HG03521 (cell line): ENCODE measurements at regions not wholly inside any gene's neighbourhood (a gene's known extent, or its start where the extent isn't known, plus 50 kb on each side); places are given as distances from the start of the nearest gene placed in this dataset.
A peak's percentile ranks its signal among the peaks of the same experiment; 100 is the strongest.

ENCODE experiments used
- ATAC-seq: cut with Tn5 transposase; IDR thresholded peaks from one replicate; pipeline ENCODE4 v1.9.1; 2021; ENCODE audit warnings: mild to moderate bottlenecking, moderate library complexity; ENCODE audit not compliant: unreplicated experiment

DNA sequence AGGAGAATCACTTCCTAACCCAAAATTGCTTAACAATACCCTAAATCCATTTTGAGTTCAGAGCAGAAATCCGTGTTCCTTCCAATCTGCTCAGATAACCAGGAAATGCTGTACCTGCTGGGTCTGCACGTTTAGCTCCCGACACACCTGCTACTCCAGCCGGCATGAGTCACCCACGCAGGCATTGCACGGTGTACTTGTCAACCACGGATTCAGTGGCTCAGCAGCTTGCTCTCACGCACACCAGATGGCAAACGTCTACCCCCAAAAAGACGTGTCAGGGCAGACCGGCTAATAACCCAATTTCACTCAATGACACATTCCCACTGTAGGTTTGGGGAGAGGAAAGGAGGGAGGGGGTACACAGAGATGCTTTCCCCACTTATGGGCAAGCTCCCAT, 468.1 kb downstream of the SOX9 start:
- ATAC-seq, result no peak

DNA sequence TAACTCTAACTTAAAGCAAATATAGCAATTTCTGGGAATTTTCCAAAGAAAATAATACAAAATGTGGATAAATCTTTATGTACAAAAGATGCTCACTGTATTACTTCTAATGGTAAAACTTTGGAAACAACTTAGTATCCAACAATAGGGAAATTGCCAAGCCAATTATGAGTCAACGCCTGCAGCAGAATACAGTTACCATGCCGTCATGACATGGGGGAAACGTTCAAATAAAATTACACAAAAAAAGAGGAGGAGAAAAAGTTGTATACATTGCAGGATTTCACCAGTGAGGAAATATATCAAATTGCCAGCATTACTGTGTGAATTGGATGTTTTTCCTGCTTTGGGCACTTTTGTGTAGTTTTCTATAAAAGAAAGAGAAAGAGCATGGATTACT, 469.6 kb downstream of the SOX9 start:
- no peak for ATAC-seq

GRCh38 chr17:72590882-72591281, 470.1 kb downstream of the SOX9 start:
- no peak for ATAC-seq

DNA sequence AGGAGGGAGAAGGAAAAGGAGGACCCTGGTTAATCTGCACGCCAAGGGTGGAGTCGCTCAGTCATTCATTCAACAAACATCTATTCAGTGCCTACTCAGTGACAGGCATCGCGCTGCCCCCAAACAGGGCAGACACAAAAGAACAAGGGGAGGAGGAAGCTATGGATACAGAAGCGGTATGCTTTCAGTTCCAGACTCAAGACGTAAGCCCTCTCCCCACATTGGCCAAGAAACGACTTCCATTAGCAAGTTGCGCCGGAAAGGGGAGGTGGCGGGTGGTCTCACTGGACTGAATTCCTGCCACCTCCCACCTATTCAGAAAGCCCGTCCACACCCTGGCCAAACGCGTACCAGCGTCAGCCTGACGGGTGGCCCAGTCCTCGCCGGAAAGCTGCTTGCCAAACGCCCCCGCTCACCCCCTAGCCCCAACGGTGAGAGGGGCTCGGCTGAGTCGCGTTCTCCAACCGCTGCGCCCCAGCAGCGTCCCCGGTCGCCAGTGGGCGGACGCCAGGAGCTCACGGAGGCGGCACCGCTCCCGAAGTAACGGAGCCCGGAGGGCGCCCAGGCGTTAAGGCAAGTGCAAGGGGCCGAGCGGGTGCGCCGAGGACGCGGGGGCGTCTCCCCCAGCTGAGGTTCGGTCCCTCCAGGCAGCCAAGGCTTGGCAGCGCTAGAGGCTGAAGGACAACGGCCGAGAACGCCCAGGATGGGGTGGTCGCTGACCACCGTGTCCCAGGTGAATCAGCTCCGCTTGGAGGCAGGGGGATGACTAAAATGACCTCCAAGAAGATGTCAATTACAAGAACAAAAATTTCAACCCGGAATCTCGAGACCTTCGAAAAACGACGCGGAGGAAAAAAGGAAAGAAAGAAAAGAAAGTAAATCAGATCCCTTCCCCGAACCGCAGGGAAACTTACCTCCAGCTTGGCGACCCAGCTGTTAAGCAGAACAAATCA, 470.7 kb downstream of the SOX9 start:
- no peak for ATAC-seq

DNA sequence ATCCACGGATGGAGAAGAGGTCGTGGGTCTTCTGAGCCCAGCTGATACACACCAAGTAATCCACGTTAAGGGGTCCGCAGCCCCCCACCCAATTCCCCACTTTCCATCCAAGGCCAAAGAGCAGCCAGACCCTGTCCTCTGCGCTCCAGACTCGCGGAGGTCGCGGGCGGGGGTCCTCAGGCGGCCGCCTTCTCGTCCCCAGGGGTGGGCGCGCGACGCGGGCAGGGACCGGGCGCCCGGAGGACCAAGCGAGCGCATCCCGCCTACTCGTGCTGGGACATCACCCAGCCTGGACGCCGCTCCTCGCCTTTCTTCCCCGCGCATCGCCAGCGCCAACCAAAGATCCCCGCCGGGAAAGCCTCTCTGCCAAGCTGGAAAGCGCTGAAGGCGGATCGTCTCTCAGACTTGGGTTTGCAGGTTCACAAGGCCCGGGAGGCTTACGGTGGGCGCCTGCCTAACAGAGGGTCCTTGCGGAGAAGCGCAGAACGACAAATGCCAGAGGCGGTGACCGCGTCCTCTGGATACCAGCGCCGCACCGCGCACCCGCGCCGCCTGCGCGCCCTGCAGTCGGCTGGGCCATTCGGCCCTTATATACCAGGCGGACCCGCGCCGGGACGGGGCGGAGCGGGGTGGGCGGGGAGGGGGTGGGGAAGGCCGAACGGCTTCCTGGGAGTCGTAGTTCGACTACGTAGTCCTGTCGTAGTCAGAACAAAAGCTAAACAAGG, 471.6 kb downstream of the SOX9 start:
- ATAC-seq, result peak; percentile 73

GRCh38 chr17:72592967-72593325, 472.1 kb downstream of the SOX9 start:
- ATAC-seq, result no peak

- no peak for ATAC-seq
Observed at GRCh38 chr17:72594248-72594647, 473.4 kb downstream of the SOX9 start.
